Cardiac fibroblast (primary cell): ENCODE measurements at regions not wholly inside any gene's neighbourhood (a gene's known extent, or its start where the extent isn't known, plus 50 kb on each side); places are given as distances from the start of the nearest gene placed in this dataset.

ENCODE experiments used
- DNase-seq, 2 donors: peaks; one replicate each; pipeline versions ENCODE4 v3.0.0 to v3.0.0-alpha.2; 2010; ENCODE audit warnings: low read depth in 2 of 2
- H3K4me3 ChIP-seq, 2 donors: replicated peaks in 1 of 2; 1 replicate in 1 of 2; 2 replicates in 1 of 2; pipeline ENCODE4 v1.5.1; 2011; ENCODE audit warnings: low read depth in 2 of 2, low read length in 2 of 2, mild to moderate bottlenecking in 2 of 2, moderate library complexity in 1 of 2
- CTCF ChIP-seq: IDR thresholded peaks from one replicate; pipeline ENCODE4 v1.5.1; 2011; ENCODE audit warnings: low read depth, mild to moderate bottlenecking, low read length, inconsistent platforms

- no peak for DNase-seq
- no peak overlapping the region for H3K4me3 ChIP-seq
- TF ChIP-seq CTCF: no peak
These were observed 121.7 kb downstream of the CCER1 start for GRCh38 chr12:90833228-90833627.

- no peak for TF ChIP-seq CTCF
- DNase-seq: no peak
- H3K4me3 ChIP-seq: no peak overlapping the region
These were observed 122.5 kb downstream of the CCER1 start for GRCh38 chr12:90832427-90832826.

DNA sequence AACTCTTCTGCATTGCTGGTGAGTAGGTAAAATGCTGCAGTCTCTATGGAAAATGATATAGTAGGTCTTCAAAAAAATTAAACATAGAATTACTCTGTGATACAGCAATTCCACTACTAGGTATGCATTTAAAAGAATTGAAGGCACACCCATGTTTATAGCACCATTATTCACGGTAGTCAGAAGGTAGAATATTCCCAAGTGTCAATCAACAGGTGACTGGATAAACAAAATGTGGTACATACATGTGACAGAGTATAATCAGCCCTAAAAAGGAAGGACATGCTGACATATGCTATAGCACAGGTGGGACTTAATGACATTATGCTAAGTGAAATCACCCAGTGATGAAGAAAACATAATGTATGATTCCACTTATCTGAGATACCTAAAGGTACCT, 123.3 kb downstream of the CCER1 start:
- no peak for DNase-seq
- TF ChIP-seq CTCF: no peak
- H3K4me3 ChIP-seq: no peak overlapping the region

GRCh38 chr12:90829044-90829443, 125.9 kb downstream of the CCER1 start:
- DNase-seq: no peak
- no peak overlapping the region for H3K4me3 ChIP-seq
- TF ChIP-seq CTCF: no peak

- TF ChIP-seq CTCF: no peak
- no peak overlapping the region for H3K4me3 ChIP-seq
- no peak for DNase-seq
These were observed 126.4 kb downstream of the CCER1 start for GRCh38 chr12:90828621-90829020.

DNA sequence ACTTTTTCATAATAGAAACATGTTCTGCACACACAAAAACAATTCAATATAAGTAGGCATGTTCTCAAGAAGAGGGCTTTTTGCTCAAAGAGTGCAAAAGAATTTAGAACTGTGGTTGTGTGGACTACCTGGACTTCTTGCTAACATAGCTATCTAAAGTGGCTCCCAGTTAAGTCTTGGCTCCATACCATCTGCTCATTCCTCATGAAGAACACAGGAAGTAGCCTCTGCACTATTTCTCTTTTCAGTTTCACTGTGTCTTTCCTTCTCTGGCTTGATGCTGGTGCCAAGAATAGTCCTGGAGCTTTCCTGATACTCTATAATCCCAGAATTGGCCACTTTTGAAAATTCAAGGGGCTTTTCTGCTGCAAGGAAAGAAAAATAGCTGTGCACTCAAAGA, 127.4 kb downstream of the CCER1 start:
- DNase-seq: peak in 1 of 2 donors; percentile 16
- TF ChIP-seq CTCF: no peak
- H3K4me3 ChIP-seq: no peak overlapping the region

- no peak overlapping the region for H3K4me3 ChIP-seq
- DNase-seq: peak in 1 of 2 donors; percentile 15
- no peak for TF ChIP-seq CTCF
These were observed 128.9 kb downstream of the CCER1 start for GRCh38 chr12:90826036-90826435.
